A549 (cell line): ENCODE measurements at regions not wholly inside any gene's neighbourhood (a gene's known extent, or its start where the extent isn't known, plus 50 kb on each side); places are given as distances from the start of the nearest gene placed in this dataset.

ENCODE experiments used
- CTCF ChIP-seq: fragments of >200 bp; sonication (Bioruptor Twin); formaldehyde crosslinking; IDR thresholded peaks from 3 replicates; pipeline ENCODE4 v1.5.1; 2016
- EP300 ChIP-seq, 2 experiments: fragments of >200 bp; sonication (Bioruptor Twin); formaldehyde crosslinking; IDR thresholded peaks; 2 replicates in 1 of 2; 3 replicates in 1 of 2; pipeline ENCODE4 v1.6.1; 2016 to 2017
- HMGXB4 ChIP-seq: fragments of 250-450 bp; sonication (Bioruptor Pico); IDR thresholded peaks from 2 replicates; pipeline ENCODE4 v1.5.0; 2021; ENCODE audit warnings: mild to moderate bottlenecking, moderate library complexity, borderline replicate concordance
- MAFK ChIP-seq: fragments of 450-650 bp; IDR thresholded peaks from 2 replicates; pipeline ENCODE4 v1.6.1; 2014; ENCODE audit not compliant: partially characterized antibody
- PBX3 ChIP-seq: IDR thresholded peaks from 2 replicates; pipeline ENCODE4 v1.6.1; 2012
- PHF8 ChIP-seq: fragments of 200-600 bp; sonication (generic); IDR thresholded peaks from 2 replicates; pipeline ENCODE4 v1.6.1; 2016; ENCODE audit warnings: low read depth, mild to moderate bottlenecking, antibody characterized with exemption, moderate library complexity, borderline replicate concordance
- POLR2A ChIP-seq: IDR thresholded peaks from 2 replicates; pipeline ENCODE4 v1.6.1; 2012; ENCODE audit warnings: mild to moderate bottlenecking, low read length
- RARB ChIP-seq: fragments of 250-450 bp; sonication (Bioruptor Pico); IDR thresholded peaks from 2 replicates; pipeline ENCODE4 v1.8.0; 2021; ENCODE audit warnings: mild to moderate bottlenecking, moderate library complexity
- REST ChIP-seq: fragments of 200-600 bp; sonication (generic); IDR thresholded peaks from 2 replicates; pipeline ENCODE4 v1.6.1; 2016; ENCODE audit warnings: antibody characterized with exemption, mild to moderate bottlenecking, moderate library complexity
- TF ChIP-seq, protein P1 (sequence below): fragments of 150-350 bp; IDR thresholded peaks from 2 replicates; pipeline ENCODE4 v1.6.1; 2014; ENCODE audit warnings: low read depth, mild to moderate bottlenecking, low read length

DNA sequence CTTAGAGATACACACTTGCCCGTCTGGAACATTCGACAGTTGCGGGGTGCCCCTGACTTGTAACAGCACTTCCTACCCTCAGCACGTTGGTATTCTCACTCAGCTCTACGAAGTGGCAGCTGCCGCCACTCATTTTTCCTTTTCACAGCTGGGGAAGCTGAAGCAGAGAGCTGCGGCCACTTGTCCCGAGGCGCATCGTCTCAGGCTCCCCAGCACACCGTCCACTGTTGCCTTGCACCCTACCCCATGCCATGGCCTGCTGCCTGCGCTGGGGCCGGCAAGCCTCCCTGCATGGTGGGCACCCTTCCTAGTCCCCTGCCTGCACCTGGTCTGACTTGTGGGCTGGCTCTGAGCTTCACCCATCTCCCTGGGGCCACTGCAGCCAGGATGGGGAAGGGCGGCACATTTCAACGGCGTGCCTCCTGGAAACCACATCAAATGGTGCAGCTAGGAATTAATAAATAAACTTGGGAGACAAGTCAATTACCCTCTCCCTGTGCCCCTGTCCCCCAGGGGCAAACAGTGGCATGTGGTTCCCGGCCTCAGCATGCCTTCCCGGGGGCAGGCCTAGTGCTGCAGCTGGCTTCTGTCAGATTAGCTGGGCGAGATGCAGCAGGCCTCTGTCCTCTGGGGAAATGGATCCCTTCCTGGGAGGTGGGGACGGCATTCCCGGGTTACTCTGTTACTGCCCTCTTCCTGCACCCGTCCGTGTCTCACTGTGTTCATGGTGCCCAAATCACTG, 64.7 kb upstream of the HAAO start:
- TF ChIP-seq RARB (CRISPR knock-in tag) (no peak), MAFK (no peak), PHF8 (no peak), EP300 (IDR thresholded peaks at IDR 0.05) (no peak), REST (no peak), CTCF (no peak), HMGXB4 (CRISPR knock-in tag) (no peak), POLR2A (no peak), PBX3 (no peak)
- TF ChIP-seq, protein P1, sequence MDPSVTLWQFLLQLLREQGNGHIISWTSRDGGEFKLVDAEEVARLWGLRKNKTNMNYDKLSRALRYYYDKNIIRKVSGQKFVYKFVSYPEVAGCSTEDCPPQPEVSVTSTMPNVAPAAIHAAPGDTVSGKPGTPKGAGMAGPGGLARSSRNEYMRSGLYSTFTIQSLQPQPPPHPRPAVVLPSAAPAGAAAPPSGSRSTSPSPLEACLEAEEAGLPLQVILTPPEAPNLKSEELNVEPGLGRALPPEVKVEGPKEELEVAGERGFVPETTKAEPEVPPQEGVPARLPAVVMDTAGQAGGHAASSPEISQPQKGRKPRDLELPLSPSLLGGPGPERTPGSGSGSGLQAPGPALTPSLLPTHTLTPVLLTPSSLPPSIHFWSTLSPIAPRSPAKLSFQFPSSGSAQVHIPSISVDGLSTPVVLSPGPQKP: no peak
